H1 (cell line): ENCODE measurements at regions not wholly inside any gene's neighbourhood (a gene's known extent, or its start where the extent isn't known, plus 50 kb on each side); places are given as distances from the start of the nearest gene placed in this dataset.

ENCODE experiments used
- CTCF ChIA-PET: fragments of 300-600 bp; sonication (Branson Sonifier 250); formaldehyde crosslinking; loops from one replicate; lab custom pipeline; 2021; ENCODE audit not compliant: partially characterized antibody; lab: Charles Lee
- POLR2A ChIA-PET: fragments of 300-600 bp; sonication (Branson Sonifier 250); formaldehyde crosslinking; loops from one replicate; lab custom pipeline; 2021; ENCODE audit warnings: inconsistent platforms; ENCODE audit not compliant: partially characterized antibody; lab: Charles Lee
- DNase-seq, 2 experiments: peaks; one replicate each; pipeline versions ENCODE4 v3.0.0 to v3.0.0-alpha.2; 2010 to 2022; ENCODE audit warnings: low spot score in 2 of 2, low read depth in 1 of 2, mixed read lengths in 1 of 2
- FAIRE-seq: peaks from 2 replicates; lab custom pipeline; 2011; peaks lifted over from hg19 to GRCh38; lab: Jason Lieb, UNC
- H2AFZ ChIP-seq: 2 replicates; pipeline ENCODE4 v1.8.1; 2012; ENCODE audit warnings: low read length, inconsistent platforms
- H2AK5ac ChIP-seq: 2 replicates; pipeline ENCODE4 v1.6.1; 2013; ENCODE audit warnings: low read depth, low read length
- H2BK120ac ChIP-seq: replicated peaks from 2 replicates; pipeline ENCODE3; 2013; ENCODE audit warnings: low read depth, low read length, inconsistent platforms
- H2BK12ac ChIP-seq: 2 replicates; pipeline ENCODE4 v1.6.1; 2013; ENCODE audit warnings: low read depth, low read length
- H2BK15ac ChIP-seq: 2 replicates; pipeline ENCODE4 v1.6.1; 2013; ENCODE audit warnings: low read length
- H2BK20ac ChIP-seq: 2 replicates; pipeline ENCODE4 v1.6.1; 2013; ENCODE audit warnings: low read length
- H2BK5ac ChIP-seq: 2 replicates; pipeline ENCODE4 v1.6.1; 2013; ENCODE audit warnings: low read depth, low read length
- H3K14ac ChIP-seq: 2 replicates; pipeline ENCODE4 v1.6.1; 2013; ENCODE audit warnings: inconsistent platforms; ENCODE audit not compliant: insufficient read length
- H3K18ac ChIP-seq: 2 replicates; pipeline ENCODE4 v1.6.1; 2013; ENCODE audit warnings: low read length; ENCODE audit errors: extremely low read depth
- H3K23ac ChIP-seq: 2 replicates; pipeline ENCODE4 v1.6.1; 2013; ENCODE audit warnings: inconsistent platforms; ENCODE audit not compliant: insufficient read length
- H3K23me2 ChIP-seq: 2 replicates; pipeline ENCODE4 v1.6.1; 2013; ENCODE audit warnings: low read depth, low read length
- H3K27ac ChIP-seq: 2 replicates; pipeline ENCODE4 v1.6.1; 2011; ENCODE audit warnings: low read depth, low read length, inconsistent platforms
- H3K27me3 ChIP-seq, 4 experiments: replicated peaks in 1 of 4; 1 replicate in 1 of 4; 2 replicates in 3 of 4; pipeline versions ENCODE4 v1.6.1 to v1.8.1; 2011 to 2013; ENCODE audit warnings: low read length in 3 of 4, mild to moderate bottlenecking in 3 of 4, inconsistent platforms in 2 of 4, mixed read lengths in 2 of 4, moderate library complexity in 1 of 4; ENCODE audit not compliant: control insufficient read depth in 3 of 4, insufficient read depth in 3 of 4; ENCODE audit errors: extremely low read depth in 1 of 4
- H3K36me3 ChIP-seq, 4 experiments: 2 replicates each; pipeline versions ENCODE4 v1.6.1 to v1.8.1; 2011 to 2013; ENCODE audit warnings: mild to moderate bottlenecking in 4 of 4, low read length in 3 of 4, moderate library complexity in 2 of 4, control low read depth in 1 of 4, inconsistent platforms in 1 of 4; ENCODE audit not compliant: insufficient read depth in 4 of 4, control insufficient read depth in 2 of 4
- H3K4ac ChIP-seq: replicated peaks from 2 replicates; pipeline ENCODE3; 2013; ENCODE audit warnings: low read length, low read depth, mixed read lengths, inconsistent platforms; ENCODE audit not compliant: insufficient read length
- H3K4me1 ChIP-seq, 4 experiments: replicated peaks in 1 of 4; 1 replicate in 1 of 4; 2 replicates in 3 of 4; pipeline versions ENCODE4 v1.6.1 to v1.8.1; 2011 to 2013; ENCODE audit warnings: low read length in 3 of 4, inconsistent platforms in 2 of 4, mixed read lengths in 1 of 4; ENCODE audit not compliant: insufficient read depth in 4 of 4, control insufficient read depth in 3 of 4
- H3K4me2 ChIP-seq, 2 experiments: 2 replicates each; pipeline versions ENCODE4 v1.6.1 to v1.8.1; 2011 to 2013; ENCODE audit warnings: low read depth in 2 of 2, low read length in 2 of 2, control low read depth in 1 of 2, inconsistent platforms in 1 of 2, mild to moderate bottlenecking in 1 of 2; ENCODE audit not compliant: insufficient read depth in 1 of 2
- H3K4me3 ChIP-seq, 4 experiments: fragments of 200-600, 300-600 bp in 1 of 4; sonication (generic), shearing (Covaris generic), sonication (Bioruptor Twin) in 1 of 4; 2 replicates each; pipeline versions ENCODE4 v1.5.1 to v1.8.1; 2011 to 2016; ENCODE audit warnings: low read length in 4 of 4, low read depth in 3 of 4, control low read depth in 2 of 4, inconsistent platforms in 2 of 4, mild to moderate bottlenecking in 2 of 4, mixed read lengths in 1 of 4, moderate library complexity in 1 of 4; ENCODE audit not compliant: insufficient read depth in 2 of 4; ENCODE audit errors: extremely low read depth in 1 of 4
- H3K56ac ChIP-seq: replicated peaks from 2 replicates; pipeline ENCODE3; 2013; ENCODE audit warnings: low read depth, mild to moderate bottlenecking, mixed read lengths, low read length, inconsistent platforms; ENCODE audit not compliant: insufficient read length
- H3K79me1 ChIP-seq: 2 replicates; pipeline ENCODE4 v1.6.1; 2013; ENCODE audit warnings: low read depth, low read length, control low read depth
- H3K79me2 ChIP-seq, 2 experiments: 2 replicates each; pipeline versions ENCODE4 v1.6.1 to v1.8.1; 2012 to 2013; ENCODE audit warnings: low read length in 2 of 2, mild to moderate bottlenecking in 2 of 2, inconsistent platforms in 1 of 2; ENCODE audit not compliant: insufficient read depth in 2 of 2, control insufficient read depth in 1 of 2
- H3K9ac ChIP-seq, 4 experiments: replicated peaks in 1 of 4; 1 replicate in 1 of 4; 2 replicates in 3 of 4; pipeline versions ENCODE4 v1.6.1 to v1.8.1; 2011 to 2013; ENCODE audit warnings: low read depth in 3 of 4, low read length in 3 of 4, control low read depth in 2 of 4, mild to moderate bottlenecking in 2 of 4, moderate library complexity in 2 of 4, inconsistent platforms in 1 of 4; ENCODE audit errors: extremely low read depth in 1 of 4
- H3K9me3 ChIP-seq, 2 experiments: 2 replicates each; pipeline versions ENCODE4 v1.6.1 to v1.8.1; 2012 to 2013; ENCODE audit warnings: mild to moderate bottlenecking in 2 of 2, moderate library complexity in 2 of 2, control low read depth in 1 of 2, inconsistent platforms in 1 of 2, low read depth in 1 of 2, low read length in 1 of 2, mixed read lengths in 1 of 2; ENCODE audit not compliant: insufficient read depth in 2 of 2
- H4K20me1 ChIP-seq, 2 experiments: replicated peaks in 1 of 2; 2 replicates each; pipeline versions ENCODE3 to v1.8.1; 2011 to 2013; ENCODE audit warnings: inconsistent platforms in 2 of 2, low read length in 2 of 2, mild to moderate bottlenecking in 1 of 2; ENCODE audit not compliant: insufficient read depth in 2 of 2, control insufficient read depth in 1 of 2
- H4K5ac ChIP-seq: 2 replicates; pipeline ENCODE4 v1.6.1; 2013; ENCODE audit warnings: low read length, low read depth, mixed read lengths, inconsistent platforms; ENCODE audit not compliant: insufficient read length
- H4K8ac ChIP-seq: 2 replicates; pipeline ENCODE4 v1.8.0; 2013; ENCODE audit warnings: mild to moderate bottlenecking, moderate library complexity, low read length, inconsistent platforms; ENCODE audit not compliant: insufficient read depth; ENCODE audit errors: extremely low read depth
- H4K91ac ChIP-seq: replicated peaks from 2 replicates; pipeline ENCODE3; 2013; ENCODE audit warnings: low read length, mixed read lengths, inconsistent platforms; ENCODE audit not compliant: insufficient read length
- JUN ChIP-seq: IDR thresholded peaks from 2 replicates; pipeline ENCODE4 v1.6.1; 2011; ENCODE audit warnings: low read depth, mild to moderate bottlenecking, improper control_type of control experiment, low read length
- TF ChIP-seq, protein P1 (sequence below): fragments of 300-600 bp; sonication (generic); IDR thresholded peaks from 2 replicates; pipeline ENCODE4 v1.7.1; 2012; ENCODE audit warnings: low read length, moderate library complexity, mild to moderate bottlenecking, inconsistent platforms; ENCODE audit not compliant: insufficient replicate concordance

DNA sequence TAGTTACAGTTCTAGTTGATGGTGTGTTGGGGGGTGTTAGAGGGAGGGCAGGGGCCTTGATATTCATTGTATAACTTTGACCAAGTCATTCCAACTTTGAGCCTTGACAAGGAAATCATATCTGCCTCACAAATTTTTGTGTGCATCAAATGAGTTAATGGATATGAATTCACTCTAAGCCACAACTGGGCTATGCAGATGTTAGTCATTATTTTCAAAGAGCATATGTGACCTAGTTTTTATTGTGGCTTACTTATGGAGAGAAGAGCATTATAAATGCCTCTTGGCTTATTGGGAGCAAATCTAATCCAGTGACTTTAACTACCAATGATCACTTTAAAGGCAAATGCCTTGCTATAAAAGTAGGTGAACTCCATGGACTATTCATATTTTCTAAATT is 250.2 kb downstream of the LPIN1 start:
- H3K27ac ChIP-seq: no peak overlapping the region
- no peak overlapping the region for H2BK5ac ChIP-seq
- peaks cover 0 to 5% of the 10 kb centered on the region in 2 experiments; a peak in 1 of 4 replicates for H3K9me3 ChIP-seq
- POLR2A ChIA-PET: no interaction called here
- H3K9ac ChIP-seq: no peak overlapping the region
- CTCF ChIA-PET: no interaction called here
- H3K4me1 ChIP-seq: no peaks in the 10 kb centered on the region
- no peak overlapping the region for H2BK15ac ChIP-seq
- H3K18ac ChIP-seq: no peak overlapping the region
- H3K23me2 ChIP-seq: no peaks in the 10 kb centered on the region
- H4K20me1 ChIP-seq: no peaks in the 10 kb centered on the region
- no peak for DNase-seq
- H2BK120ac ChIP-seq: no peak overlapping the region
- H3K56ac ChIP-seq: no peak overlapping the region
- no peak overlapping the region for H2AFZ ChIP-seq
- no peak overlapping the region for H3K14ac ChIP-seq
- no peak overlapping the region for H2BK20ac ChIP-seq
- no peak overlapping the region for H4K91ac ChIP-seq
- H2AK5ac ChIP-seq: no peak overlapping the region
- H3K27me3 ChIP-seq: peaks cover 0 to 1% (median 0%) of the 10 kb centered on the region in 4 experiments; a peak in 1 of 7 replicates
- no peak overlapping the region for H3K4me3 ChIP-seq
- H3K23ac ChIP-seq: no peak overlapping the region
- H2BK12ac ChIP-seq: no peak overlapping the region
- no peak for FAIRE-seq
- no peaks in the 10 kb centered on the region for H3K36me3 ChIP-seq
- no peak overlapping the region for H3K4me2 ChIP-seq
- H3K4ac ChIP-seq: no peak overlapping the region
- no peaks in the 10 kb centered on the region for H3K79me1 ChIP-seq
- no peaks in the 10 kb centered on the region for H3K79me2 ChIP-seq
- no peak overlapping the region for H4K5ac ChIP-seq
- H4K8ac ChIP-seq: no peak overlapping the region
- TF ChIP-seq JUN: no peak
- TF ChIP-seq, protein P1, sequence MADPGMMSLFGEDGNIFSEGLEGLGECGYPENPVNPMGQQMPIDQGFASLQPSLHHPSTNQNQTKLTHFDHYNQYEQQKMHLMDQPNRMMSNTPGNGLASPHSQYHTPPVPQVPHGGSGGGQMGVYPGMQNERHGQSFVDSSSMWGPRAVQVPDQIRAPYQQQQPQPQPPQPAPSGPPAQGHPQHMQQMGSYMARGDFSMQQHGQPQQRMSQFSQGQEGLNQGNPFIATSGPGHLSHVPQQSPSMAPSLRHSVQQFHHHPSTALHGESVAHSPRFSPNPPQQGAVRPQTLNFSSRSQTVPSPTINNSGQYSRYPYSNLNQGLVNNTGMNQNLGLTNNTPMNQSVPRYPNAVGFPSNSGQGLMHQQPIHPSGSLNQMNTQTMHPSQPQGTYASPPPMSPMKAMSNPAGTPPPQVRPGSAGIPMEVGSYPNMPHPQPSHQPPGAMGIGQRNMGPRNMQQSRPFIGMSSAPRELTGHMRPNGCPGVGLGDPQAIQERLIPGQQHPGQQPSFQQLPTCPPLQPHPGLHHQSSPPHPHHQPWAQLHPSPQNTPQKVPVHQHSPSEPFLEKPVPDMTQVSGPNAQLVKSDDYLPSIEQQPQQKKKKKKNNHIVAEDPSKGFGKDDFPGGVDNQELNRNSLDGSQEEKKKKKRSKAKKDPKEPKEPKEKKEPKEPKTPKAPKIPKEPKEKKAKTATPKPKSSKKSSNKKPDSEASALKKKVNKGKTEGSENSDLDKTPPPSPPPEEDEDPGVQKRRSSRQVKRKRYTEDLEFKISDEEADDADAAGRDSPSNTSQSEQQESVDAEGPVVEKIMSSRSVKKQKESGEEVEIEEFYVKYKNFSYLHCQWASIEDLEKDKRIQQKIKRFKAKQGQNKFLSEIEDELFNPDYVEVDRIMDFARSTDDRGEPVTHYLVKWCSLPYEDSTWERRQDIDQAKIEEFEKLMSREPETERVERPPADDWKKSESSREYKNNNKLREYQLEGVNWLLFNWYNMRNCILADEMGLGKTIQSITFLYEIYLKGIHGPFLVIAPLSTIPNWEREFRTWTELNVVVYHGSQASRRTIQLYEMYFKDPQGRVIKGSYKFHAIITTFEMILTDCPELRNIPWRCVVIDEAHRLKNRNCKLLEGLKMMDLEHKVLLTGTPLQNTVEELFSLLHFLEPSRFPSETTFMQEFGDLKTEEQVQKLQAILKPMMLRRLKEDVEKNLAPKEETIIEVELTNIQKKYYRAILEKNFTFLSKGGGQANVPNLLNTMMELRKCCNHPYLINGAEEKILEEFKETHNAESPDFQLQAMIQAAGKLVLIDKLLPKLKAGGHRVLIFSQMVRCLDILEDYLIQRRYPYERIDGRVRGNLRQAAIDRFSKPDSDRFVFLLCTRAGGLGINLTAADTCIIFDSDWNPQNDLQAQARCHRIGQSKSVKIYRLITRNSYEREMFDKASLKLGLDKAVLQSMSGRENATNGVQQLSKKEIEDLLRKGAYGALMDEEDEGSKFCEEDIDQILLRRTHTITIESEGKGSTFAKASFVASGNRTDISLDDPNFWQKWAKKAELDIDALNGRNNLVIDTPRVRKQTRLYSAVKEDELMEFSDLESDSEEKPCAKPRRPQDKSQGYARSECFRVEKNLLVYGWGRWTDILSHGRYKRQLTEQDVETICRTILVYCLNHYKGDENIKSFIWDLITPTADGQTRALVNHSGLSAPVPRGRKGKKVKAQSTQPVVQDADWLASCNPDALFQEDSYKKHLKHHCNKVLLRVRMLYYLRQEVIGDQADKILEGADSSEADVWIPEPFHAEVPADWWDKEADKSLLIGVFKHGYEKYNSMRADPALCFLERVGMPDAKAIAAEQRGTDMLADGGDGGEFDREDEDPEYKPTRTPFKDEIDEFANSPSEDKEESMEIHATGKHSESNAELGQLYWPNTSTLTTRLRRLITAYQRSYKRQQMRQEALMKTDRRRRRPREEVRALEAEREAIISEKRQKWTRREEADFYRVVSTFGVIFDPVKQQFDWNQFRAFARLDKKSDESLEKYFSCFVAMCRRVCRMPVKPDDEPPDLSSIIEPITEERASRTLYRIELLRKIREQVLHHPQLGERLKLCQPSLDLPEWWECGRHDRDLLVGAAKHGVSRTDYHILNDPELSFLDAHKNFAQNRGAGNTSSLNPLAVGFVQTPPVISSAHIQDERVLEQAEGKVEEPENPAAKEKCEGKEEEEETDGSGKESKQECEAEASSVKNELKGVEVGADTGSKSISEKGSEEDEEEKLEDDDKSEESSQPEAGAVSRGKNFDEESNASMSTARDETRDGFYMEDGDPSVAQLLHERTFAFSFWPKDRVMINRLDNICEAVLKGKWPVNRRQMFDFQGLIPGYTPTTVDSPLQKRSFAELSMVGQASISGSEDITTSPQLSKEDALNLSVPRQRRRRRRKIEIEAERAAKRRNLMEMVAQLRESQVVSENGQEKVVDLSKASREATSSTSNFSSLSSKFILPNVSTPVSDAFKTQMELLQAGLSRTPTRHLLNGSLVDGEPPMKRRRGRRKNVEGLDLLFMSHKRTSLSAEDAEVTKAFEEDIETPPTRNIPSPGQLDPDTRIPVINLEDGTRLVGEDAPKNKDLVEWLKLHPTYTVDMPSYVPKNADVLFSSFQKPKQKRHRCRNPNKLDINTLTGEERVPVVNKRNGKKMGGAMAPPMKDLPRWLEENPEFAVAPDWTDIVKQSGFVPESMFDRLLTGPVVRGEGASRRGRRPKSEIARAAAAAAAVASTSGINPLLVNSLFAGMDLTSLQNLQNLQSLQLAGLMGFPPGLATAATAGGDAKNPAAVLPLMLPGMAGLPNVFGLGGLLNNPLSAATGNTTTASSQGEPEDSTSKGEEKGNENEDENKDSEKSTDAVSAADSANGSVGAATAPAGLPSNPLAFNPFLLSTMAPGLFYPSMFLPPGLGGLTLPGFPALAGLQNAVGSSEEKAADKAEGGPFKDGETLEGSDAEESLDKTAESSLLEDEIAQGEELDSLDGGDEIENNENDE: no peak
